GM18867 (cell line): ENCODE measurements at regions not wholly inside any gene's neighbourhood (a gene's known extent, or its start where the extent isn't known, plus 50 kb on each side); places are given as distances from the start of the nearest gene placed in this dataset.
A peak's percentile ranks its signal among the peaks of the same experiment; 100 is the strongest.
"Not testable (repeated sequence)": the region's sequence is repeated elsewhere in the genome, so short reads cannot be mapped to it uniquely, and the experiment has no call there.

Experiments
- ATAC-seq: cut with Tn5 transposase; IDR thresholded peaks from one replicate; pipeline ENCODE4 v1.9.1; 2021; ENCODE audit warnings: mild to moderate bottlenecking, moderate library complexity; ENCODE audit not compliant: unreplicated experiment

GRCh38 chr4:155026715-155027114, 181.7 kb upstream of the NPY2R start:
- no peak for ATAC-seq

GRCh38 chr4:155032521-155033229, 175.8 kb upstream of the NPY2R start:
- peak; percentile 95 for ATAC-seq

DNA sequence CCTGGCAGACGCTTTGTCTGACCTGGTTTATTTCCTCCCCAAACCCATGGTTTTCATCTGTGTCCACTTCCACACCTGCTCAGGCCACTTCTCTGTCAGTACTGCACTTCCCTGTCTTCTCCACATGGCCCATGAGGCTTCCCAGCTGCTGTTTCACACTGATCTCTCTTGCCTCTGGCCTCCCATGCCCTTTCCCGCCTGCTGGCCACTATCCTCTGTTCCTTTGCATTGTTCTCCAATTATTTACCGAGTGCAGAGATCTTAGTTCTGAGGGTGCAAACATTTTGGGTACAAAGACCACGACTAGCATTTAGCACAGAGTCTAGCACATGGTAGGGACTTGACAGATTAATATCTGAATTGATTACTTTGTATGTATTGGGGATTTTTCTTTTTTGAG, 174.8 kb upstream of the NPY2R start:
- ATAC-seq: no peak

- no peak for ATAC-seq
Observed at GRCh38 chr4:155037031-155037430, 171.4 kb upstream of the NPY2R start.

- no peak for ATAC-seq
Observed at GRCh38 chr4:155038459-155038858, 170.0 kb upstream of the NPY2R start.

- ATAC-seq: no peak
Observed at GRCh38 chr4:155039162-155039561, 169.3 kb upstream of the NPY2R start.

DNA sequence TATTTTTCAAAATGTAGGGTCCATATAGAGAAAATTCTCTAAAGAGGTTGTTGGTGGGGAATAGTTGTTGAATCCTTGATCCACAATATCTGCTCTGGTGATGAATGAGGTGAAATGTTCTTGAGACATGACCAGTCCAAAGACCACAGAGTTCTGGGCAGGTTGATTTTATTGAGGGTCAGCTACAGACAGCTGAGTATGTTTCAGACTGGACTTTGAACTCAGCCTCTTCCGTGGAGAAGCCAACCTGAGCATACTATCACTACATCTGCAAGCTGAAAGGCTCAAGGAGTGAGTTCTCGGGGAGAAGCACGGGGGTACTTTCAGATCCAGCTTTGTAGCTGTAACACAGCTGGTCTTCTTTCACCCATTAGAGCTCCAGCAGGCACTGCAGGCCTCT, 168.4 kb upstream of the NPY2R start:
- no peak for ATAC-seq

DNA sequence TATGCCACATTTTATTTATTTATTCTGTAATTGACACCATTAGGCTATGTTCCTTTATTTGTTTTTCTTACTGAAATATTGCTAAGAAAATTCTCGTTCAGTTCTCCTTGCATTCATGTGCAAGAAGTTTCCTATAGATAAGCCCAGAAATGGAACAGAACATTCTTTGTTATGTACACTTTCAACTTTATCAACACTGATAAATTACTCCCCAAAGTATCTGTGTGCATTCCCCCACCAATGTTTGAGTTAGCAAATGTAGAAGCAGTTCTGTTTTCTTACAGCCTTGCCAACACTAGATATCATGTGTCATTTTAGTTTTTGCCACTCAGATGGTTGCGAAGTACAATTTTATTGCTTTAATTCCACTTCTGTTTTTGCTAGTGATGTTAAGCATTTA, 166.4 kb upstream of the NPY2R start:
- ATAC-seq: no peak

DNA sequence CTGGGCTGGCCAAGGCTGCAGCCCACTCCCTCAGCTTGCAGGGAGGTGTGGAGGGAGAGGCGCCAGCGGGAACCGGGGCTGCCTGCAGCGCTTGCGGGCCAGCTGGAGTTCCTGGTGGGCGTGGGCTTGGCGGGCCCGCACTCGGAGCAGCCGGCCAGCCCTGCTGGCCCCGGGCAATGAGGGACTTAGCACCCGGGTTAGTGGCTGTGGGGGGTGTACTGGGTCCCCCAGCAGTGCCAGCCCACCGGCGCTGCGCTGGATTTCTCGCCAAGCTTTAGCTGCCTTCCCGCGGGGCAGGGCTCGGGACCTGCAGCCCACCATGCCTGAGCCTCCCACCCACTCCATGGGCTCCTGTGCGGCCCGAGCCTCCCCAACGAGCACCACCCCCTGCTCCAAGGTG, 164.2 kb upstream of the NPY2R start:
- not testable (repeated sequence) for ATAC-seq

GRCh38 chr4:155047755-155048154, 160.7 kb upstream of the NPY2R start:
- no peak for ATAC-seq

DNA sequence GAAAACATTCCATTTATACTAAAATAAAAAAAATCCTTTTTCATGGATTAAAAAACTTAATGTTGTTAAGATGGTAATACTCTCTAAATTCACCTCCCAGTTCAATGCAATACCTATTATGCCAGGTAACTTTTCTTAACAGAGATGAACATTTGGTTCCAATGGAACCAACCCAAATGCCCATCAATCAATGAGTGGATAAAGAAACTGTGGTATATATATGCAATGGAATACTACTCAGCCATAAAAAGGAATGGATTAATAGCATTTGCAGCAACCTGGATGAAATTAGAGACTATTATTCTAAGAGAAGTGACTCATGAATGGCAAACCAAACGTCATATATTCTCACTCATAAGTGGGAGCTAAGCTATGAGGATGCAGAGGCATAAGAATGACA, 154.4 kb upstream of the NPY2R start:
- ATAC-seq: not testable (repeated sequence)

- ATAC-seq: no peak
Observed at GRCh38 chr4:155060419-155060818, 148.0 kb upstream of the NPY2R start.

DNA sequence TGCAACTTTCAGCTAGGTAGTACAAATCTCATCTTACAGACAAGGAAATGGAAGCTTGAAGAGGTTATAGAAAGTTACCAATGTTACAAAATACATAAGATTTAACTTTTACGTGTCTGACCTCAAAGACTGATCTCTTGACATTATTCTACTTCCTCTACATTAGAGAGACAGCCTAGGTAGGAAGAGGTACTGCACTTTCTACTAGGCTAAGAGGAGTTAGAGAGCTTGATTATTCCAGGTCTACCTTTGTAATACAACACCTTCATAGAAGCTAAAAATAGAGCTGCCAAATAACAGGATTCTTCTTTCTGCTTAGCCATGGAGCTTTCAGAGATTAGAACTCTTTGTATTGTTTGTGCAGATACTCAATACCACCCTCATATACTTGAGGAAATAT, 147.6 kb upstream of the NPY2R start:
- no peak for ATAC-seq

- ATAC-seq: no peak
Observed at GRCh38 chr4:155062948-155063347, 145.5 kb upstream of the NPY2R start.

- not testable (repeated sequence) for ATAC-seq
Observed at GRCh38 chr4:155064934-155065333, 143.5 kb upstream of the NPY2R start.

DNA sequence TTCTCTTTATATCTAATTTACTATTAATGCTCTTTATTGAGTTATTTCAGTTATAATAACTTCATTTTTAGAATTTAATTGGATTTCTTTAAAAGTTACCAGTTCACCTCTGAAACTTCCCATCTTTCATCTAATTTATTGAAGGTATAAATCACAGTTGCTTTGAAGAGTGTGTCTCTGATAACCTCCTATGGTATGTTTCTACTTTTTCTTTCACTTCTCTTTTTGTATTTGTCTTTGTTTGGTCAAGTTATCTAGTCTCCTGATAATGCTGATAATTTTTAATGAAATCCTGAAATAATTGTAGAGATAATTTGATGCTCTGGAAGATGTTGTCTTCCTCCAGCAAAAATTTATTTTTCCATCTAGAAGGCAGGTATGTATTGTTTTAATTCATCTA, 141.6 kb upstream of the NPY2R start:
- peak; percentile 73 for ATAC-seq

DNA sequence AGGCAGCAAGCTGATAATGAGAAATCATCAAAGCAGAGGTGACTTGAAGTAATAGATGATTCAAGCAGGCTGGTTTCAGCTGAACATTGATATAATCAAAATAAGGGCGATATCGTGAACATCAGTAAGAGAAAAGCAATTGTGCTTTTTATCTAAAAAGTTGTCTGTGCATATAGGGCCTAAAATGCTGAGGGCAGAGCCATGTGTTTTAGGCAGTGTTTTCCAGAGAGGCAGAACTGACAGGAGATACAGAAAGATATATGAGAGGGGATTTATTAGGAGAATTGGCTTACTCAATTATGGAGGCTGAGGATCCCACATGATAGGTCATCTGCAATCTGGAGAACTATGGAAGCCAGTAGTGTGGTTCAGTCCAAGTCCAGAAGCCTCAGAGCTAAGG, 136.5 kb upstream of the NPY2R start:
- peak; percentile 27 for ATAC-seq

GRCh38 chr4:155072417-155072816, 136.0 kb upstream of the NPY2R start:
- peak; percentile 97 for ATAC-seq

- no peak for ATAC-seq
Observed at GRCh38 chr4:155073852-155074251, 134.6 kb upstream of the NPY2R start.

- ATAC-seq: no peak
Observed at GRCh38 chr4:155076256-155076785, 132.1 kb upstream of the NPY2R start.

DNA sequence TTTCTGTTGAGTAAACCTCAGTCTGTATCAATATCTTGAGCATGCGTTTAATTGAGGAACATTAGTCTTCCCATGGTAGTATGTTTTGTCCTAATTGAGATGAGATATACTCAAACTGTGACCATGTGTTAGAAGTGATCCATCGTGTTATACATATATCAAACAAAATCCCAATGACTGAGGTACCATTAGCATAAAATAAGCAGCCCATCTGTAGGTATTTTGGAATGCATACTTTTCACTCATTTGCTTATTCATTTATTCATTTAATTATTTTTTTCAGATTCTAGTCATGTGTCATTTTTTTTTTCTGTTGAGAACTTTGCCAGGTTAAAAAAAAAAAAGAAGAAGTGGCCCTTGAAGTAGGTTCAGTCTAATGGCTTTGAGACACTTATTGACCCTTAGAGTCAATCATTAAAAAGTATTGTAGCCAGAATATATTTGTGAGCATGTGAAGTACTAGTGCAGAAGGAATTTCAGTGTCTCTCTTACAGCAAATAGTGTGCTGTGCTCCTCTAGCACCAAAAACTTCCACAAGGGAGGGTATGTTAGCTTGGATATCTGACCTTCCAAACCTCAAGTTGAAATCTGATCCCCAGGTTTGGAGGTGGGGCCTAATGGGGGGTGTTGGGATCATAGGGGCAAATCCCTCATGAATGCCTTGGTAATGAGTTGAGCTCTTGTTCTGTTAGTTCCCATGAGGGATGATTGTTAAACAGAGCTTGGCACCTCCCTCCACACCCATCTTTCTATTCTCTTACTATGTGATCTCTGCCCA, 130.8 kb upstream of the NPY2R start:
- ATAC-seq: no peak

GRCh38 chr4:155079871-155080270, 128.6 kb upstream of the NPY2R start:
- ATAC-seq: no peak
